KBM-7 (cell line): ENCODE measurements at regions not wholly inside any gene's neighbourhood (a gene's known extent, or its start where the extent isn't known, plus 50 kb on each side); places are given as distances from the start of the nearest gene placed in this dataset.
"Not testable (repeated sequence)": the region's sequence is repeated elsewhere in the genome, so short reads cannot be mapped to it uniquely, and the experiment has no call there.

Source experiments
- DNase-seq: peaks from one replicate; pipeline ENCODE4 v3.0.0-alpha.2; 2015
- in situ Hi-C: fragments of 300-500 bp; cut with MboI; formaldehyde crosslinking; loops from 2 replicates; pipeline ENCODE4 v1.14.3; 2020; ENCODE audit warnings: low sequenced_read_pairs, low pct_unique_long_range_greater_than_20kb, mixed read lengths

- DNase-seq, in situ Hi-C loops: not testable (repeated sequence)
Observed at GRCh38 chr4:181857471-181857870, 385.7 kb upstream of the TENM3 start.

- in situ Hi-C loops, result no loop called here
- no peak for DNase-seq
Observed at GRCh38 chr4:181858741-181859140, 384.5 kb upstream of the TENM3 start.

- in situ Hi-C loops, result no loop called here
- no peak for DNase-seq
Observed at GRCh38 chr4:181859439-181859838, 383.8 kb upstream of the TENM3 start.

- in situ Hi-C loops, result no loop called here
- DNase-seq, result no peak
Observed at GRCh38 chr4:181860157-181860556, 383.0 kb upstream of the TENM3 start.

- in situ Hi-C loops, result no loop called here
Observed at GRCh38 chr4:181860668-181861067, 382.5 kb upstream of the TENM3 start.

GRCh38 chr4:181863856-181864255 is 379.3 kb upstream of the TENM3 start:
- in situ Hi-C loops, result no loop called here
- no peak for DNase-seq

More at GRCh38 chr4:181860668-181861067, 382.5 kb upstream of the TENM3 start:
- no peak for DNase-seq

GRCh38 chr4:181870326-181870725 is 372.9 kb upstream of the TENM3 start:
- in situ Hi-C loops, result no loop called here
- no peak for DNase-seq

- DNase-seq, result no peak
- in situ Hi-C loops, result no loop called here
Observed at GRCh38 chr4:181874602-181875001, 368.6 kb upstream of the TENM3 start.

GRCh38 chr4:181877329-181877848 is 365.8 kb upstream of the TENM3 start:
- in situ Hi-C loops, result no loop called here
- no peak for DNase-seq

- no peak for DNase-seq
- in situ Hi-C loops, result no loop called here
Observed at GRCh38 chr4:181890031-181890430, 353.2 kb upstream of the TENM3 start.

- no peak for DNase-seq
- in situ Hi-C loops, result no loop called here
Observed at GRCh38 chr4:181890911-181891310, 352.3 kb upstream of the TENM3 start.

- no peak for DNase-seq
- in situ Hi-C loops, result no loop called here
Observed at GRCh38 chr4:181896614-181897013, 346.6 kb upstream of the TENM3 start.

- in situ Hi-C loops, result no loop called here
- no peak for DNase-seq
Observed at GRCh38 chr4:181897935-181898334, 345.3 kb upstream of the TENM3 start.

GRCh38 chr4:181902404-181902803 is 340.8 kb upstream of the TENM3 start:
- in situ Hi-C loops, DNase-seq: not testable (repeated sequence)

- no peak for DNase-seq
- in situ Hi-C loops, result no loop called here
Observed at GRCh38 chr4:181905708-181906107, 337.5 kb upstream of the TENM3 start.

GRCh38 chr4:181908168-181908567 is 335.0 kb upstream of the TENM3 start:
- DNase-seq, result no peak
- in situ Hi-C loops, result no loop called here

GRCh38 chr4:181909368-181909767 is 333.8 kb upstream of the TENM3 start:
- in situ Hi-C loops, result no loop called here
- no peak for DNase-seq

- DNase-seq, result no peak
- in situ Hi-C loops, result no loop called here
Observed at GRCh38 chr4:181911420-181911819, 331.8 kb upstream of the TENM3 start.

- DNase-seq, result no peak
- in situ Hi-C loops, result no loop called here
Observed at GRCh38 chr4:181933471-181933870, 309.7 kb upstream of the TENM3 start.

- in situ Hi-C loops, result no loop called here
- no peak for DNase-seq
Observed at GRCh38 chr4:181938631-181939030, 304.6 kb upstream of the TENM3 start.

GRCh38 chr4:181939199-181939945 is 303.8 kb upstream of the TENM3 start:
- no peak for DNase-seq
- in situ Hi-C loops, result no loop called here
